COR-L47 (cell line): ENCODE measurements at regions not wholly inside any gene's neighbourhood (a gene's known extent, or its start where the extent isn't known, plus 50 kb on each side); places are given as distances from the start of the nearest gene placed in this dataset.

Experiments used
- DNase-seq: peaks from one replicate; lab custom pipeline; 2025; lab: John Stamatoyannopoulos, UW

DNA sequence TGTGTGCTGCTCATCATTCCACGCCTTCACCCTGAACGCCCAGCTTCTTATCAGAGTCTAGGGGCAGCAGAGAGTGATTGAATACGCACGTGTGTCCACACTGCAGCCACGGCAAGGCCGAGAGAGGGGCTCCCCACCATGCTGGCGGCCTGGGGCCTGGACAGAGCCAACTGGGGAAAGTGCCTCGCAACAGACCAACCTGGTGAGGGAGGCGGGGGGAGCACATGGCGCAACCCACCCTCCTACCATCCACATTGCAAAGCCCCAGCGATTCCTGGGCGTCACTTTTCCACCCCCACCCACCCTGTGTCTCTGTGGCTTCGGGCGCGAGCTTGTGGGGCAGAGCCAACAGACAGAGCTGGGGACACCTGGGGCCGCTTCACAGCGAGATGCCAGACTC is 66.4 kb upstream of the DUSP22 start:
- DNase-seq = no peak

DNA sequence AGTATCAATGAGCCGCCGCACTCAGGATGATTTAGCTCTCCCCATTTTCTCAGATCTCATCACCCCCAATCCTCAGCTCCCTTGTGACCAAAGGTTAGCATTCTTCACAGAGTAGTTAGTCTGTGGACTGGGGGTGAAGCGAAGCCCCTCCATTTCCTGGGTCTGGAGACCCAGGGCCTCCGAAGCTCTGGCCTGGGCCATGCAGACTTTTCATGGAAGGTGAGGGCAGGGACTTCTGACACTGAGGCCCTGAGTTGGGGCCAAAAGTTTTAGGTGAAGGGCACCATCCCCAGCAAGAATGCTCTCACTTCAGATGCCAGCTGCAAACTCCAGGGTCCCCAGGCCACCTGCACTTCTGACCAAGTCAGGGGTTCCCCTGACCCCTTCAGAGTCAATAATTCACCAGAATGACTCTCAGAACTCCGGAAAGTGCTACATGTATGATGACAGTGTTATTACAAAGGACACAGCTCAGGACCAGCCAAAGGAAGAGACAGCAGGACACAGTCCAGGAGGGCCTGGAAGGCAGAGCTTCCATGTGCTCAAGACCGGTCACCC is 65.7 kb upstream of the DUSP22 start:
- no peak for DNase-seq

DNA sequence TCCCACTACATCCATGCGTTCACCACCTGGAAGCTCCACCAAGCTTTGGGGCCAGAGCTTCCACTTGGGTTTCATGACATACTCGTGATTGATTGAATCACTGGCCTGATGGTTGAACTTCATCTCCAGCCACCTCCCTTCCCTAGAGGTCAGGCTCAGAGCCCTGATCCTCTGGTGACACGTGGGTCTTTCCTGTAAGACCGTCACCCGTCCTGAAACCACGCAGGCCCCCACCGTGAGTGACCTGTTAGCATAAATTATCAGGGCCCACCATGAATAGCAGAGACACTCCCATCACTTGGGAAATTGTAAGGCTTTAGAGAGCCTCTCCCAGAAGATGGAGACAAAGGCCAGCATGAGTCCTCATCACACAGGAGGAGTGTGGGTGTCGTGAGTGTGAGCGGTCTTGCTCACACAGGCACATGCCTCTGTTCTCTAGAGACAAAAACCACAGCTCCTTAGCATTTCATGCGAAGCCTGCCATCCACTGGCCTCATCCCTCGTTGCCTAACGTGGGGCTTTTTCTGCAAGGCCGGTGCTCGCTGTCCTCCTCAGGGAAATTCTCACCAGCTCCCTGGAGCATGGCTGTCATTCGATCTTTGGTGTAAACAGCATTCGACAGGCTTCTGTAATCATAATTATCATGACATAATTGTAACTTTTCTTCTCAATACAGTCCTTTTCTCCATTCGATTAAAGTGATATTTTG is 65.1 kb upstream of the DUSP22 start:
- no peak for DNase-seq

DNA sequence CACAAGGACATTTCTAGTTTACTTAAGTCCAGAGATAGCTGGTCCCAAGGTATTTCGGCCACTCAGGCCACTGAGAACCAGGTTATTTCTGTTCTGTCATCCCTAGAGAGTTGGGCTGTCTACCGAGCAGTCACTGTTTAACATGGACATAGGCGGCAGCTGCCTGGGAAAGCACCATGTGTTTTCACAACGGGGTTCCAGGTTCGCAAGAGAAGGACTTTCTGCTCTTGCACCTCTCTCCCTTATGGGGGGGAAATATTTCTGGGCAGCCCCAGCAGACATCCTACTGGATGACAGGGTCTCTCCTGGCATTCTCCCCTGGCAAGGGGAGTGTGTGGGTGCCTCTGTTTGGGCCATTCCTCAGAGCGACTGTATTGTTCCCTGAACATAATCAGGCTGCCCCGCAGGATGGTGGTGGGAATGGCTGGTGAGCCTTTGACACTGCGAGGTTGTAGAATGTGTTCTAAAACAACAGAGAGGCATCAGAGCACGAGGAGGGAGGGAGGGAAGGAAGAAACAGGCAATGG is 64.4 kb upstream of the DUSP22 start:
- DNase-seq = no peak

DNA sequence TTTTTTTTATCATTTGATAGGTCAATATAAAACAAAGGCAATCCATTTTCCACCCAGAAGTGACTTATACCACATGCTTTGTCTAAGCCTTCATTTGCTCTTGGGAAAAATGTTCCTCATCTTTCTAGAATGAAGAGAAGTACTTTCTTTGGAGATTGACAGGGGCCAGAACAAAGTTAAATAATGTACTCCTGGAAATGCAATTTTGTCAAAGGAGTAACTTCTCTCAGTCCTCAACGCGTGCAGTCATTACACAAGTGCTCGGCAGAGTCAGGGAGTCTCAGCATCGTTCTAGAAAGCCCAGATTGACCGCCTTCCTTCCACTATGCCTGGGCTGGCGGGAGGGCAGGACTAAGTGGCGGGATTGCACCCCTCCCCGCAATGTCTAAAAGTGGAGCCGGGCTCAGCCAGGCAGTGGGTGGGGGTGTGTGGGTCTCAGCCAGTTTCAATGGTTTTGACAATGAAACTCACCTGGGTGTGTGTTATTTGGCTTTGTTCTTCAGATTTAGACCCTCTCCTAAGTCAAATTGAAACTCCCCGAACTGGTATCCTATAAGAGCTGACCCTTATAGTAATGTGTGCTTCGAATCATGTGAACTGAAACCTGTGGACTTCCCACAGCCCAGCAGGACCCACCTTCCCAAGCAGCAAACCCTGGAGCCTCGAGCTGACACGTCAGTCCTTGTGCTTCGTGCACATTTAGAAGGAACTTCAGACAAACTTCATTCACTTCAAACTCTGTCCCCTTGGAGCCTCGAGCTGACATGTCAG is 63.2 kb upstream of the DUSP22 start:
- DNase-seq = no peak

GRCh38 chr6:231779-232178 is 60.5 kb upstream of the DUSP22 start:
- DNase-seq = no peak

DNA sequence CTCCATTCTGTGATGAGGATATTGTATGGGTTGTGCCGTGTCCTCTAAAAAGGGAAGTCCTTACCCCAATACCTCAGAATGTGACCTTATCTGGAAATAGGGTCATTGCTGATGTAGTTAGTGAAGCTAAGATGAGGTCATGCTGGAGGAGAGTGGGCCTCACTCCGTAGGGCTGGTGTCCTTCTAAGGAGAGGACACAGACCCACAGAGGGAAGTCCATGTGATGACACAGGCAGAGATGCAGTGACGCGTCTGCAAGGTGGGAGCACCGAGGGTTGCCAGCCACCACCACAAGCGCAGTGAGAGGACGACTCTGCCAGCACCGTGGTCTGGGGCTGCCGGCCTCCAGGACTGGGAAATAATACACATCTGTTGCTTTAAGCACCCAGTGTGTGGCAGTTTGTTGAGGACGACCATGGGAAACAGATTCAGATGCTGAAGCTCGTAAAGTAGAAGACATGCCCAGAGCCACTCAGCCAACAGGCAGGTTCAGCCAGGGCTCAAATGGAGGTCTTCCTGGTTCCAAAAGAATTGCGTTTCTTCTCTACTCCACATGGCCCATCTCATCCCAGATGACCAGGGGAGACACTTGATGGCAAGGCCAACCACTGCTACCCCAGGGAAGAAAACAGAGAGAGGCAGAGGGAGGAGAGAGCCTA is 59.2 kb upstream of the DUSP22 start:
- no peak for DNase-seq

- DNase-seq = no peak
Observed at GRCh38 chr6:234706-235372, 57.4 kb upstream of the DUSP22 start.

DNA sequence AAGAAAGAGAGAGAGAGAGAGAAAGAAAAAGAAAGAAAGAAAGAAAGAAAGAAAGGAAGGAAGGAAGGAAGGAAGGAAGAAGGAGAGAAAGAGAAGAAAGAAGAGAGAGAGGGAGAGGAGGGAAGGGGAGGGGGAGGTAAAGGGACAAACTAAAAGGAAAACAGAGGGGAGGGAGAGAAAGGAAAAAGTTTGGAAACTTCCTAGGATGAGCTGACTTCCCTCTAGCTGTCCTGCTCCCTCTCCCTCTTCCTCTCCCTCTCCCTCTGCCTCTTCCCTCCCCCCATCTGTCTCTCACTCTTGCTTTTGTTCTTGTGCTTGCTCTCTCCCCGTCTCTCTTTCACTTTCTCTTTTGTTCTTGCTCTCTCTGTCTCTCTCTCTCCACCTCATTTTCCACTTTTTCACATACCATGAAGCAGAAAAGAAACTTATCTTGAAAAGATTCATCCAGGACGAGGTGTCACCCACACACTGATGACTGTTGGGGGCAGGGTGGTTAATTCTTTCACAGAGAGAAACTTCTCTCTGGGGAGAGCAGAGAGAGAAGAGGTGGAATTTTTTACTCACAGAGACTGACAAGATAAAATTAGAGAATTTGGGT is 56.4 kb upstream of the DUSP22 start:
- no peak for DNase-seq

- no peak for DNase-seq
Observed at GRCh38 chr6:236519-236918, 55.8 kb upstream of the DUSP22 start.

- no peak for DNase-seq
Observed at GRCh38 chr6:240151-240550, 52.1 kb upstream of the DUSP22 start.

GRCh38 chr6:241336-241865 is 50.9 kb upstream of the DUSP22 start:
- no peak for DNase-seq
